Nephron progenitor cell (in vitro differentiated cells): ENCODE measurements at regions not wholly inside any gene's neighbourhood (a gene's known extent, or its start where the extent isn't known, plus 50 kb on each side); places are given as distances from the start of the nearest gene placed in this dataset.

Source experiments
- DNase-seq: peaks from one replicate; pipeline ENCODE4 v3.0.0; 2021
- H3K27ac Mint-ChIP-seq: 2 replicates; pipeline ENCODE4 v1.8.0; 2021; ENCODE audit warnings: mild to moderate bottlenecking, moderate library complexity, mixed read lengths
- H3K27me3 Mint-ChIP-seq: 2 replicates; pipeline ENCODE4 v1.8.0; 2021; ENCODE audit warnings: mild to moderate bottlenecking, low read depth, mixed read lengths; ENCODE audit not compliant: poor library complexity
- H3K36me3 Mint-ChIP-seq: 2 replicates; pipeline ENCODE4 v1.8.0; 2021; ENCODE audit warnings: low read depth, mixed read lengths
- H3K4me1 Mint-ChIP-seq: 2 replicates; pipeline ENCODE4 v1.8.0; 2021; ENCODE audit warnings: mixed read lengths
- H3K4me3 Mint-ChIP-seq: 2 replicates; pipeline ENCODE4 v1.8.0; 2021; ENCODE audit warnings: mild to moderate bottlenecking, moderate library complexity, mixed read lengths
- H3K9me3 Mint-ChIP-seq: 2 replicates; pipeline ENCODE4 v1.8.0; 2021; ENCODE audit warnings: mild to moderate bottlenecking, moderate library complexity, mixed read lengths
- TF ChIP-seq, protein P1 (sequence below): fragments of 200-600 bp; sonication (generic); IDR thresholded peaks from 2 replicates; pipeline ENCODE4 v1.5.0; 2021; ENCODE audit warnings: antibody characterized with exemption

DNA sequence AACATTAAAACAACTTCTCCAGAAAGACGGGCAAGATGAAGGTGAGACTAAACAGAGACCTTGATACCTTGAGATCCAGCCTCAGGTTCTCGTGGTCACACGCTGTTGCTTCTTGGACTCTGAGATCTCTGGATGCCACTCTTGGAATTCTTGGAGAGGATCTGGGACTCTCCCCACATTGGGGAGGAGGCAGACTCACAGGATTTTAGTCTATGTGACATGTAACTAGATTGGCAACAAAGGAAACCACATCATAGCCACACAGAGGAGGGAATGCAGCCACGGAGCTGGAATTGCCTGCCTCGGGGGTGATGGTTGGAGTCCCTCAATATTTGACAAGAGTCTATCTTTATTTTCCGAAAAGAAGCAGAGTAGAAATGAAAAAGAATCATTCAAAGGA, 78.8 kb upstream of the IGFBP5 start:
- H3K4me3 Mint-ChIP-seq: peak overlapping the region; percentile 39
- H3K36me3 Mint-ChIP-seq: peaks cover 5% of the 10 kb centered on the region
- DNase-seq: no peak
- peaks cover 30% of the 10 kb centered on the region for H3K9me3 Mint-ChIP-seq
- TF ChIP-seq, protein P1, sequence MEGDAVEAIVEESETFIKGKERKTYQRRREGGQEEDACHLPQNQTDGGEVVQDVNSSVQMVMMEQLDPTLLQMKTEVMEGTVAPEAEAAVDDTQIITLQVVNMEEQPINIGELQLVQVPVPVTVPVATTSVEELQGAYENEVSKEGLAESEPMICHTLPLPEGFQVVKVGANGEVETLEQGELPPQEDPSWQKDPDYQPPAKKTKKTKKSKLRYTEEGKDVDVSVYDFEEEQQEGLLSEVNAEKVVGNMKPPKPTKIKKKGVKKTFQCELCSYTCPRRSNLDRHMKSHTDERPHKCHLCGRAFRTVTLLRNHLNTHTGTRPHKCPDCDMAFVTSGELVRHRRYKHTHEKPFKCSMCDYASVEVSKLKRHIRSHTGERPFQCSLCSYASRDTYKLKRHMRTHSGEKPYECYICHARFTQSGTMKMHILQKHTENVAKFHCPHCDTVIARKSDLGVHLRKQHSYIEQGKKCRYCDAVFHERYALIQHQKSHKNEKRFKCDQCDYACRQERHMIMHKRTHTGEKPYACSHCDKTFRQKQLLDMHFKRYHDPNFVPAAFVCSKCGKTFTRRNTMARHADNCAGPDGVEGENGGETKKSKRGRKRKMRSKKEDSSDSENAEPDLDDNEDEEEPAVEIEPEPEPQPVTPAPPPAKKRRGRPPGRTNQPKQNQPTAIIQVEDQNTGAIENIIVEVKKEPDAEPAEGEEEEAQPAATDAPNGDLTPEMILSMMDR: no peak
- H3K27ac Mint-ChIP-seq: peak overlapping the region; percentile 72
- peaks cover 3% of the 10 kb centered on the region for H3K27me3 Mint-ChIP-seq
- H3K4me1 Mint-ChIP-seq: peaks cover 46% of the 10 kb centered on the region

DNA sequence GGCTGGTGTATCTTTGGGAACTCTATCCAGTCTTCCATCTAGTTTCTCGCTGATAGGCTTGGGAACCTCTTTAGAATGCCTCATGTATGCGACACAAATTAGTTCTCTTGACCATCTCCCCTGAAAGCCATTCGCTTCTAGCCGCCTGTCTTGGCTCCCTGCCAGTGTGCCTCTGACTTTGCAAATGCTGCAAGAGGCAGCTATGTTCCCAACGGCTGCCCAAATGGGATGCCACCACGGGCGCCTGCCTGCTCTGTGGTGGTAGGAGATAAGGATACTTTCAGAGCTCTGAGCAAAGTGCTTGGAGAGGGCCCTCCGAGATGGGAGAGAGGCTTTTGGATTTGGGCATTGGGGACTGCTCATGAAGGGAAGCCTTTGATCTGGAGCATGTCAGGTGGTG, 77.7 kb upstream of the IGFBP5 start:
- Mint-ChIP-seq H3K27me3 (peaks cover 3% of the 10 kb centered on the region), H3K27ac (no peak overlapping the region), H3K9me3 (peaks cover 28% of the 10 kb centered on the region), H3K4me1 (peaks cover 53% of the 10 kb centered on the region), H3K4me3 (no peak overlapping the region), H3K36me3 (peaks cover 5% of the 10 kb centered on the region)
- TF ChIP-seq, protein P1: no peak
- no peak for DNase-seq

DNA sequence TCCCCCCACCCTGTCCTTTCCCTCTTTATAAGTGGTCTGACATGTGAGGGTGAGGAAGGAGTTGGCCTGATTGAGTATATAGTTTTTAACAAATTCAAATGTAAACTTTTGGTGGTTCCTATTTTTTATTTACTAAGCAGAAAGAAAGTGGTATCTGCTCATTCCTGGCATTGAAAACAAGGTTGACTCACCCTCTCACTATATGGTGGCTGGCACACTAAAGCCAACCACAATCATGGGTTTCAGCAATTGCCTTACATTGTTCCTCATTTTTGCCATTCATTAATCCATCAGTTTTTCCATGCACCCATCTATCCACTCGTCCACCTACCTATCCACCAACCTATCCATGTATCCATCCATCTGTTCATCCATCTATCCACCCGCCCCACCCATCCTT, 75.4 kb upstream of the IGFBP5 start:
- Mint-ChIP-seq H3K4me1 (peaks cover 50% of the 10 kb centered on the region), H3K36me3 (peaks cover 5% of the 10 kb centered on the region), H3K27ac (no peak overlapping the region), H3K27me3 (peaks cover 3% of the 10 kb centered on the region), H3K9me3 (peaks cover 28% of the 10 kb centered on the region), H3K4me3 (no peak overlapping the region)
- TF ChIP-seq, protein P1: no peak
- DNase-seq: no peak

DNA sequence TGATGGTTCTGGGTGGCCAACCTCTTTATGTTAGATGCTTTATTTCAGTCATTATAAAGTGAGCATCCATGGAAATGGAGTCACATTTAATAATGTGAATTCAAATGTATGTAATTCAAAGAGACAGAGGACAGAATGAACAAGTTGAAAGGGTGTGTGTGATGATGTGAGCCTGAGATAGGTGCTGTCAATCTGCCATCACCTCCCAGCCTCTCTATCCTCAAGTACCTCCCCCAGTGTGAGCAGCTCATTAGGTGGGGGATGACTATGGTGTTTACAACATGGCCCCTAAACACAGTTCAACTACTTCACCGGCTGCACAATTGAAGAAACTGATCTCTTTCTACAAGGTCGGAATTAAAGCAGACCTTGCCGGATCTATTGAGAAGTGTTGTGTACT, 74.7 kb upstream of the IGFBP5 start:
- Mint-ChIP-seq H3K9me3 (peaks cover 28% of the 10 kb centered on the region), H3K27ac (no peak overlapping the region), H3K4me1 (peaks cover 50% of the 10 kb centered on the region), H3K4me3 (no peak overlapping the region), H3K36me3 (peaks cover 5% of the 10 kb centered on the region), H3K27me3 (peaks cover 3% of the 10 kb centered on the region)
- no peak for DNase-seq
- TF ChIP-seq, protein P1: no peak

DNA sequence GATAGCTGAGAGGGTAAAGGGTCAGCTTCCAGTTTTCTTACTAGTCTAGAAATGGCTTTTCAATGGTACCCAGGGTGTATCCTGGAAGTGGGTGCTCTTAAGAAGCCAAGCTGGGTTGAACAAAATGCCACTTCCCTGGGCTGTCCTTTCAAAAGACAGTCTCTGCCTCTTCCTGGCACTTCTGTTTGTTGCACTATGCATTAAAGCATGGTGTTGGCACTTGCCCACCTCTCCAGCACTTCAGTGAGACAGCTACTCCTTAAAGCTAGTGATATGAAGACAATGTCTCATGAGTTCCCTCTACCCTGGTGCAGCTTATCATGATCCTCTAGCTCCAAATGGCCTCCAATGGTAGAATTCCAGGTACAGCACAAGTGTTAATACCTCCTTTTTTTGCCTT, 74.3 kb upstream of the IGFBP5 start:
- Mint-ChIP-seq H3K36me3 (peaks cover 5% of the 10 kb centered on the region), H3K4me3 (no peak overlapping the region), H3K27ac (no peak overlapping the region), H3K9me3 (peaks cover 28% of the 10 kb centered on the region), H3K4me1 (peaks cover 49% of the 10 kb centered on the region), H3K27me3 (peaks cover 3% of the 10 kb centered on the region)
- DNase-seq: no peak
- TF ChIP-seq, protein P1: no peak

DNA sequence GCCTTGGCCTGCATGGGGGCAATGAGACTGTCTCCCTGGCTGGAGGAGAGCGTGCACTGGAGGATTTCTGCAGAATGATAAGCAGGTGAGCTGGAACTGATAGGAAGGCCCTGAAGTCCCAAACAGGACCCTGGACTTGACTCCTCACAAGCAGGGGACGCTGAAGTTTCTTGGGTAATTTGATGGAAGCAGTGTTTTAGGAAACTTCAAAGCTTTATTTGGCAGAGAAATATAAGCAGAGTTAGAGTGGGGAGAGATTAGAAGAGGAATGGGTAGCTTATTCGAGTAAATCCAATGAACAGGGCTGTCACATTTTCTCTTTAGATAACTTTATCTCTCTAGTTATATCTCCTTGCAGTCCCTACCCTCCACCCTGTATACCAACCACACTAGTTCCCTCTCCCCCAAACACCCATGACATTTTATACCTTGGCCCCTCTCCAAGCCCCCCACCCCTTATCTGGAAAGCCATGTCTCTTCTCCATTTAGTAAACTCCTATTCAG, 73.6 kb upstream of the IGFBP5 start:
- H3K9me3 Mint-ChIP-seq: peaks cover 27% of the 10 kb centered on the region
- H3K27me3 Mint-ChIP-seq: peaks cover 3% of the 10 kb centered on the region
- TF ChIP-seq, protein P1: no peak
- H3K4me3 Mint-ChIP-seq: no peak overlapping the region
- H3K4me1 Mint-ChIP-seq: peaks cover 42% of the 10 kb centered on the region
- H3K27ac Mint-ChIP-seq: no peak overlapping the region
- H3K36me3 Mint-ChIP-seq: peaks cover 5% of the 10 kb centered on the region
- no peak for DNase-seq
